HepG2 (cell line): ENCODE measurements at regions not wholly inside any gene's neighbourhood (a gene's known extent, or its start where the extent isn't known, plus 50 kb on each side); places are given as distances from the start of the nearest gene placed in this dataset.

Experiments
- ATAC-seq: fragments of 200-7000 bp; cut with Tn5 transposase; 3 replicates; pipeline ENCODE4 v1.9.1; 2020; ENCODE audit warnings: mild to moderate bottlenecking, moderate library complexity
- BruUV-seq: library from RNA; stranded (reverse); fragments of 400-500 nt; replicated peaks from 2 replicates; lab custom pipeline; 2021; lab: Mats Ljungman, UMichigan
- CTCF ChIA-PET: fragments of 300-600 bp; formaldehyde crosslinking; extraction: SDS; loops from one replicate; lab custom pipeline; 2021; ENCODE audit warnings: low total read pairs, inconsistent platforms, low intra/inter-chr PET ratio; lab: Yijun Ruan, JAX
- POLR2A ChIA-PET: fragments of 350-600 bp; sonication (Branson Sonifier 250); formaldehyde crosslinking; loops from one replicate; lab custom pipeline; 2020; ENCODE audit warnings: antibody characterized with exemption, inconsistent platforms; lab: Yijun Ruan, JAX
- DNase-seq: peaks from one replicate; pipeline ENCODE4 v3.0.0-alpha.2; 2015; ENCODE audit warnings: low spot score
- FAIRE-seq: peaks from 3 replicates; lab custom pipeline; 2011; peaks lifted over from hg19 to GRCh38; lab: Jason Lieb, UNC
- H2AFZ ChIP-seq: one replicate; pipeline ENCODE4 v1.6.1; 2011; ENCODE audit warnings: low read length, inconsistent platforms
- H3K27ac ChIP-seq: fragments of 300-600 bp; 3 replicates; pipeline ENCODE4 v1.8.0; 2011; ENCODE audit warnings: mixed run types, mild to moderate bottlenecking, mixed read lengths, low read length, inconsistent platforms; ENCODE audit not compliant: insufficient read depth; ENCODE audit errors: extremely low read length
- H3K27me3 ChIP-seq, 2 experiments: fragments of 200-600 bp in 1 of 2; 2 replicates in 1 of 2; 3 replicates in 1 of 2; pipeline versions ENCODE4 v1.6.0 to v1.8.0; 2011; ENCODE audit warnings: low read length in 2 of 2, mild to moderate bottlenecking in 2 of 2, moderate library complexity in 2 of 2, inconsistent platforms in 1 of 2; ENCODE audit not compliant: insufficient read depth in 2 of 2, control insufficient read depth in 1 of 2
- H3K36me3 ChIP-seq, 2 experiments: fragments of 200-600 bp in 1 of 2; replicated peaks in 1 of 2; 2 replicates in 1 of 2; 3 replicates in 1 of 2; pipeline versions ENCODE4 v1.5.1 to v1.8.0; 2011; ENCODE audit warnings: low read length in 2 of 2, inconsistent platforms in 1 of 2; ENCODE audit not compliant: insufficient read depth in 2 of 2, control insufficient read depth in 1 of 2
- H3K4me1 ChIP-seq: 2 replicates; pipeline ENCODE4 v1.5.1; 2012; ENCODE audit warnings: low read length, inconsistent platforms; ENCODE audit not compliant: insufficient read depth
- H3K4me2 ChIP-seq: 2 replicates; pipeline ENCODE4 v1.6.0; 2011; ENCODE audit warnings: low read depth, low read length, inconsistent platforms
- H3K4me3 ChIP-seq, 3 experiments: fragments of 200-600 bp in 1 of 3; sonication (generic), shearing (Covaris generic) in 1 of 3; replicated peaks in 1 of 3; 2 replicates each; pipeline ENCODE4 v1.5.1; 2011 to 2016; ENCODE audit warnings: low read length in 3 of 3, inconsistent platforms in 2 of 3, low read depth in 2 of 3, mild to moderate bottlenecking in 2 of 3, control low read depth in 1 of 3, mixed read lengths in 1 of 3; ENCODE audit not compliant: insufficient read depth in 1 of 3
- H3K79me2 ChIP-seq: one replicate; pipeline ENCODE4 v1.6.1; 2011; ENCODE audit warnings: low read length, inconsistent platforms; ENCODE audit not compliant: insufficient read depth
- H3K9ac ChIP-seq: 2 replicates; pipeline ENCODE4 v1.6.0; 2011; ENCODE audit warnings: mild to moderate bottlenecking, low read depth, low read length, inconsistent platforms; ENCODE audit not compliant: insufficient read depth
- H3K9me3 ChIP-seq: 2 replicates; pipeline ENCODE4 v1.5.1; 2012; ENCODE audit warnings: mild to moderate bottlenecking, low read length
- H4K20me1 ChIP-seq: 2 replicates; pipeline ENCODE4 v1.6.0; 2011; ENCODE audit warnings: inconsistent platforms, mild to moderate bottlenecking, low read length, moderate library complexity; ENCODE audit not compliant: insufficient read depth
- FOXA1 ChIP-seq, 2 experiments: fragments of 450-650 bp in 1 of 2; sonication (generic) in 1 of 2; formaldehyde crosslinking in 1 of 2; IDR thresholded peaks; 2 replicates each; pipeline versions ENCODE4 v1.4.0 to v1.6.1; 2016 to 2020; ENCODE audit warnings: missing genetic modification reagents in 1 of 2
- FOXC1 ChIP-seq: sonication (generic); formaldehyde crosslinking; IDR thresholded peaks from 2 replicates; pipeline ENCODE4 v1.8.0; 2022; ENCODE audit warnings: mild to moderate bottlenecking, missing genetic modification reagents, borderline replicate concordance
- HHEX ChIP-seq: IDR thresholded peaks from 2 replicates; pipeline ENCODE4 v1.6.1; 2016; ENCODE audit warnings: control low read depth
- MTA1 ChIP-seq: sonication (generic); formaldehyde crosslinking; IDR thresholded peaks from 2 replicates; pipeline ENCODE4 v1.4.0; 2020; ENCODE audit warnings: missing genetic modification reagents, mild to moderate bottlenecking, borderline replicate concordance
- NCOA5 ChIP-seq: sonication (generic); formaldehyde crosslinking; IDR thresholded peaks from 2 replicates; pipeline ENCODE4 v1.4.0; 2020; ENCODE audit warnings: missing genetic modification reagents
- PHF21A ChIP-seq: sonication (generic); formaldehyde crosslinking; IDR thresholded peaks from 2 replicates; pipeline ENCODE4 v1.5.0; 2020; ENCODE audit warnings: mild to moderate bottlenecking, missing genetic modification reagents
- REXO4 ChIP-seq: sonication (generic); formaldehyde crosslinking; IDR thresholded peaks from 2 replicates; pipeline ENCODE4 v1.8.0; 2022; ENCODE audit warnings: missing genetic modification reagents, mild to moderate bottlenecking, borderline replicate concordance
- SMAD1 ChIP-seq: sonication (generic); formaldehyde crosslinking; IDR thresholded peaks from 2 replicates; pipeline ENCODE4 v1.4.0; 2020; ENCODE audit warnings: missing genetic modification reagents, low read depth, mild to moderate bottlenecking, borderline replicate concordance
- SRF ChIP-seq: IDR thresholded peaks from 2 replicates; pipeline ENCODE4 v1.6.1; 2011; ENCODE audit warnings: mild to moderate bottlenecking, low read depth, low read length, moderate library complexity
- TAF1 ChIP-seq: sonication (generic); formaldehyde crosslinking; IDR thresholded peaks from 2 replicates; pipeline ENCODE4 v1.4.0; 2020; ENCODE audit warnings: missing genetic modification reagents
- ZNF543 ChIP-seq: sonication (generic); formaldehyde crosslinking; IDR thresholded peaks from 2 replicates; pipeline ENCODE4 v1.4.0; 2020; ENCODE audit warnings: mild to moderate bottlenecking, missing genetic modification reagents
- ZNF776 ChIP-seq: sonication (generic); formaldehyde crosslinking; IDR thresholded peaks from 2 replicates; pipeline ENCODE4 v1.4.0; 2020; ENCODE audit warnings: mild to moderate bottlenecking, missing genetic modification reagents
- ZNF777 ChIP-seq: sonication (generic); formaldehyde crosslinking; IDR thresholded peaks from 2 replicates; pipeline ENCODE4 v1.4.0; 2020; ENCODE audit warnings: missing genetic modification reagents
- in situ Hi-C: cut with HindIII; loops from 2 replicates; pipeline ENCODE4 v1.10.0; 2017; ENCODE audit warnings: low pct_unique_long_range_greater_than_20kb; ENCODE audit not compliant: extremely low pct_ligation_motif_present
- intact Hi-C: fragments of 100-400 bp; cut with micrococcal nuclease; formaldehyde crosslinking; loops from one replicate; pipeline ENCODE4 v1.10.0; 2022; ENCODE audit not compliant: unreplicated experiment
- TF ChIP-seq, protein P1 (sequence below): sonication (generic); formaldehyde crosslinking; IDR thresholded peaks from 2 replicates; pipeline ENCODE4 v1.4.0; 2020; ENCODE audit warnings: mild to moderate bottlenecking, missing genetic modification reagents
- TF ChIP-seq, protein P2 (sequence below): sonication (generic); formaldehyde crosslinking; IDR thresholded peaks from 2 replicates; pipeline ENCODE4 v1.4.0; 2020; ENCODE audit warnings: missing genetic modification reagents
- TF ChIP-seq, protein P3 (sequence below): sonication (generic); formaldehyde crosslinking; IDR thresholded peaks from 2 replicates; pipeline ENCODE4 v1.4.0; 2020; ENCODE audit warnings: missing genetic modification reagents
- TF ChIP-seq, protein P4 (sequence below): sonication (generic); formaldehyde crosslinking; IDR thresholded peaks from 2 replicates; pipeline ENCODE4 v1.4.0; 2020; ENCODE audit warnings: missing genetic modification reagents

DNA sequence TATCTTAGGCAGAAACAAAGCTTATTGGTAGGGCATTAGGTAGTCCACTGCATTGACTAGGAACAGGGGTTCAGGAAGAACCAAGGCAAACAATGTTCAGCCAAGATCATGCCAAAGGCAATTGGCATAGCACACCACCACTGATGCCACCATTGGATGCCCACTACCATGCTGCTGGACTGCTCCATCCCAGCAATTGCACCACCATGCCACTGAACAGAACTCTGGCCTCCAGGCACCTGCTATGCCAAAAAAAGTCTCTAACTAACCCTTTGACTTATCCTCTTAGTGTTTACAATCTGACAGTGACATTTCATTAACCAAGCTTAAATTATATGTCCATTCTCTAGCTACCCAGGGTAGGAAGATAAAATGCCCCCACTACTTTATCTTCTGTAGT, 509.6 kb upstream of the CAMK1G start:
- Histone ChIP-seq H3K4me2 (no peak overlapping the region), H3K4me1 (no peaks in the 10 kb centered on the region), H3K9ac (no peak overlapping the region), H3K4me3 (no peak overlapping the region), H3K79me2 (no peaks in the 10 kb centered on the region), H4K20me1 (no peaks in the 10 kb centered on the region), H2AFZ (no peak overlapping the region), H3K27ac (no peak overlapping the region), H3K36me3 (no peaks in the 10 kb centered on the region), H3K9me3 (no peaks in the 10 kb centered on the region; the same call in 1 of the 2 replicates), H3K27me3 (no peaks in the 10 kb centered on the region)
- no TSS peak for BruUV-seq
- TF ChIP-seq PHF21A (CRISPR knock-in tag) (no peak), ZNF543 (CRISPR knock-in tag) (no peak), FOXC1 (no peak), ZNF776 (CRISPR knock-in tag) (no peak), SMAD1 (CRISPR knock-in tag) (no peak), FOXA1 (IDR thresholded peaks at IDR 0.05) (no peak), FOXA1 (CRISPR knock-in tag; IDR thresholded peaks at IDR 0.05) (no peak), SRF (no peak), NCOA5 (no peak), MTA1 (no peak), TAF1 (no peak), HHEX (CRISPR knock-in tag) (no peak), ZNF777 (no peak), REXO4 (no peak)
- TF ChIP-seq, protein P1, sequence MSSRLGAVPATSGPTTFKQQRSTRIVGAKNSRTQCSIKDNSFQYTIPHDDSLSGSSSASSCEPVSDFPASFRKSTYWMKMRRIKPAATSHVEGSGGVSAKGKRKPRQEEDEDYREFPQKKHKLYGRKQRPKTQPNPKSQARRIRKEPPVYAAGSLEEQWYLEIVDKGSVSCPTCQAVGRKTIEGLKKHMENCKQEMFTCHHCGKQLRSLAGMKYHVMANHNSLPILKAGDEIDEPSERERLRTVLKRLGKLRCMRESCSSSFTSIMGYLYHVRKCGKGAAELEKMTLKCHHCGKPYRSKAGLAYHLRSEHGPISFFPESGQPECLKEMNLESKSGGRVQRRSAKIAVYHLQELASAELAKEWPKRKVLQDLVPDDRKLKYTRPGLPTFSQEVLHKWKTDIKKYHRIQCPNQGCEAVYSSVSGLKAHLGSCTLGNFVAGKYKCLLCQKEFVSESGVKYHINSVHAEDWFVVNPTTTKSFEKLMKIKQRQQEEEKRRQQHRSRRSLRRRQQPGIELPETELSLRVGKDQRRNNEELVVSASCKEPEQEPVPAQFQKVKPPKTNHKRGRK (CRISPR knock-in tag), result no peak
- TF ChIP-seq, protein P2, sequence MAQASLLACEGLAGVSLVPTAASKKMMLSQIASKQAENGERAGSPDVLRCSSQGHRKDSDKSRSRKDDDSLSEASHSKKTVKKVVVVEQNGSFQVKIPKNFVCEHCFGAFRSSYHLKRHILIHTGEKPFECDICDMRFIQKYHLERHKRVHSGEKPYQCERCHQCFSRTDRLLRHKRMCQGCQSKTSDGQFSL (CRISPR knock-in tag), result no peak
- TF ChIP-seq, protein P3, sequence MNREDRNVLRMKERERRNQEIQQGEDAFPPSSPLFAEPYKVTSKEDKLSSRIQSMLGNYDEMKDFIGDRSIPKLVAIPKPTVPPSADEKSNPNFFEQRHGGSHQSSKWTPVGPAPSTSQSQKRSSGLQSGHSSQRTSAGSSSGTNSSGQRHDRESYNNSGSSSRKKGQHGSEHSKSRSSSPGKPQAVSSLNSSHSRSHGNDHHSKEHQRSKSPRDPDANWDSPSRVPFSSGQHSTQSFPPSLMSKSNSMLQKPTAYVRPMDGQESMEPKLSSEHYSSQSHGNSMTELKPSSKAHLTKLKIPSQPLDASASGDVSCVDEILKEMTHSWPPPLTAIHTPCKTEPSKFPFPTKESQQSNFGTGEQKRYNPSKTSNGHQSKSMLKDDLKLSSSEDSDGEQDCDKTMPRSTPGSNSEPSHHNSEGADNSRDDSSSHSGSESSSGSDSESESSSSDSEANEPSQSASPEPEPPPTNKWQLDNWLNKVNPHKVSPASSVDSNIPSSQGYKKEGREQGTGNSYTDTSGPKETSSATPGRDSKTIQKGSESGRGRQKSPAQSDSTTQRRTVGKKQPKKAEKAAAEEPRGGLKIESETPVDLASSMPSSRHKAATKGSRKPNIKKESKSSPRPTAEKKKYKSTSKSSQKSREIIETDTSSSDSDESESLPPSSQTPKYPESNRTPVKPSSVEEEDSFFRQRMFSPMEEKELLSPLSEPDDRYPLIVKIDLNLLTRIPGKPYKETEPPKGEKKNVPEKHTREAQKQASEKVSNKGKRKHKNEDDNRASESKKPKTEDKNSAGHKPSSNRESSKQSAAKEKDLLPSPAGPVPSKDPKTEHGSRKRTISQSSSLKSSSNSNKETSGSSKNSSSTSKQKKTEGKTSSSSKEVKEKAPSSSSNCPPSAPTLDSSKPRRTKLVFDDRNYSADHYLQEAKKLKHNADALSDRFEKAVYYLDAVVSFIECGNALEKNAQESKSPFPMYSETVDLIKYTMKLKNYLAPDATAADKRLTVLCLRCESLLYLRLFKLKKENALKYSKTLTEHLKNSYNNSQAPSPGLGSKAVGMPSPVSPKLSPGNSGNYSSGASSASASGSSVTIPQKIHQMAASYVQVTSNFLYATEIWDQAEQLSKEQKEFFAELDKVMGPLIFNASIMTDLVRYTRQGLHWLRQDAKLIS (CRISPR knock-in tag), result no peak
- TF ChIP-seq, protein P4, sequence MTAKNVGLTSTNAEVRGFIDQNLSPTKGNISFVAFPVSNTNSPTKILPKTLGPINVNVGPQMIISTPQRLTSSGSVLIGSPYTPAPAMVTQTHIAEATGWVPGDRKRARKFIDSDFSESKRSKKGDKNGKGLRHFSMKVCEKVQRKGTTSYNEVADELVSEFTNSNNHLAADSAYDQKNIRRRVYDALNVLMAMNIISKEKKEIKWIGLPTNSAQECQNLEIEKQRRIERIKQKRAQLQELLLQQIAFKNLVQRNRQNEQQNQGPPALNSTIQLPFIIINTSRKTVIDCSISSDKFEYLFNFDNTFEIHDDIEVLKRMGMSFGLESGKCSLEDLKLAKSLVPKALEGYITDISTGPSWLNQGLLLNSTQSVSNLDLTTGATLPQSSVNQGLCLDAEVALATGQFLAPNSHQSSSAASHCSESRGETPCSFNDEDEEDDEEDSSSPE (CRISPR knock-in tag), result no peak
- DNase-seq, result no peak
- CTCF ChIA-PET, result no interaction called here
- ATAC-seq, result no peak
- no peak for FAIRE-seq
- in situ Hi-C loops (no loop called here), intact Hi-C loops (loop anchor here (10.0 kb wide), 1 partner anchor 131 kb away; no protein-coding TSS in a partner anchor)
- POLR2A ChIA-PET, result no interaction called here
